Gastrocnemius medialis (tissue), 4 donors: ENCODE measurements at regions not wholly inside any gene's neighbourhood (a gene's known extent, or its start where the extent isn't known, plus 50 kb on each side); places are given as distances from the start of the nearest gene placed in this dataset.

Experiments used
- CTCF ChIP-seq, 5 experiments: fragments of 450-650 bp in 3 of 5; fragments of 200-600 bp in 2 of 5; sonication (generic) in 2 of 5; IDR thresholded peaks in 4 of 5; conservative IDR thresholded peaks in 1 of 5; 1 replicate in 4 of 5; 2 replicates in 1 of 5; pipeline ENCODE4 v1.5.1; 2016 to 2019; ENCODE audit warnings: antibody characterized with exemption in 5 of 5, mild to moderate bottlenecking in 3 of 5, moderate library complexity in 3 of 5
- POLR2A ChIP-seq, 2 donors: fragments of 450-650 bp; IDR thresholded peaks; one replicate each; pipeline ENCODE4 v1.6.1; 2017; ENCODE audit warnings: antibody characterized with exemption in 2 of 2, mild to moderate bottlenecking in 2 of 2, moderate library complexity in 2 of 2

GRCh38 chr15:95235033-95235432, 1003.7 kb downstream of the MCTP2 start:
- TF ChIP-seq CTCF (IDR thresholded peaks at IDR 0.05 in 4 of 5, conservative IDR thresholded peaks at IDR 0.05 in 1 of 5) (no peak), POLR2A (IDR thresholded peaks at IDR 0.05) (no peak)
